Keratinocyte (primary cell): ENCODE measurements at regions not wholly inside any gene's neighbourhood (a gene's known extent, or its start where the extent isn't known, plus 50 kb on each side); places are given as distances from the start of the nearest gene placed in this dataset.

Experiments used
- DNase-seq: peaks from one replicate; pipeline ENCODE4 v3.0.0-alpha.2; 2011; ENCODE audit warnings: low read depth, missing footprints, low spot score
- FAIRE-seq: peaks from 2 replicates; lab custom pipeline; 2011; peaks lifted over from hg19 to GRCh38; lab: Jason Lieb, UNC
- H2AFZ ChIP-seq: 2 replicates; pipeline ENCODE4 v1.6.0; 2012; ENCODE audit warnings: low read length, control low read depth, inconsistent platforms; ENCODE audit not compliant: control insufficient read depth
- H3K27ac ChIP-seq: 2 replicates; pipeline ENCODE4 v1.5.1; 2011; ENCODE audit warnings: low read length; ENCODE audit not compliant: control insufficient read depth, insufficient read depth
- H3K27me3 ChIP-seq: 3 replicates; pipeline ENCODE4 v1.6.0; 2011; ENCODE audit warnings: low read length; ENCODE audit not compliant: control insufficient read depth, insufficient read depth; ENCODE audit errors: extremely low read depth
- H3K36me3 ChIP-seq, 2 experiments: 2 replicates in 1 of 2; 3 replicates in 1 of 2; pipeline ENCODE4 v1.5.1; 2011; ENCODE audit warnings: low read length in 2 of 2, mild to moderate bottlenecking in 1 of 2; ENCODE audit not compliant: control insufficient read depth in 2 of 2, insufficient read depth in 2 of 2; ENCODE audit errors: extremely low read depth in 1 of 2
- H3K4me1 ChIP-seq: 3 replicates; pipeline ENCODE4 v1.5.1; 2011; ENCODE audit warnings: low read length; ENCODE audit not compliant: control insufficient read depth, insufficient read depth; ENCODE audit errors: extremely low read depth
- H3K4me2 ChIP-seq: 3 replicates; pipeline ENCODE4 v1.6.0; 2011; ENCODE audit warnings: low read depth, low read length; ENCODE audit not compliant: control insufficient read depth, insufficient read depth; ENCODE audit errors: extremely low read depth
- H3K4me3 ChIP-seq, 3 experiments: fragments of 200-600 bp in 1 of 3; sonication (generic) in 1 of 3; 2 replicates in 2 of 3; 3 replicates in 1 of 3; pipeline ENCODE4 v1.5.1; 2011 to 2016; ENCODE audit warnings: low read length in 3 of 3, mild to moderate bottlenecking in 3 of 3, control low read depth in 2 of 3, inconsistent platforms in 1 of 3, low read depth in 1 of 3, mixed read lengths in 1 of 3, mixed run types in 1 of 3, moderate library complexity in 1 of 3; ENCODE audit not compliant: control insufficient read depth in 2 of 3, insufficient read depth in 2 of 3; ENCODE audit errors: extremely low read depth in 1 of 3
- H3K79me2 ChIP-seq: 2 replicates; pipeline ENCODE4 v1.6.0; 2012; ENCODE audit warnings: low read length; ENCODE audit not compliant: control insufficient read depth, insufficient read depth
- H3K9ac ChIP-seq: 3 replicates; pipeline ENCODE4 v1.6.0; 2011; ENCODE audit warnings: low read length; ENCODE audit not compliant: control insufficient read depth, insufficient read depth; ENCODE audit errors: extremely low read depth
- H3K9me1 ChIP-seq: 3 replicates; pipeline ENCODE4 v1.6.0; 2011; ENCODE audit warnings: low read length; ENCODE audit not compliant: control insufficient read depth, insufficient read depth; ENCODE audit errors: extremely low read depth
- H3K9me3 ChIP-seq: 2 replicates; pipeline ENCODE4 v1.5.1; 2012; ENCODE audit warnings: low read depth, low read length; ENCODE audit not compliant: control insufficient read depth
- H4K20me1 ChIP-seq: 3 replicates; pipeline ENCODE4 v1.6.0; 2011; ENCODE audit warnings: low read length; ENCODE audit not compliant: control insufficient read depth, insufficient read depth; ENCODE audit errors: extremely low read depth
- EZH2 ChIP-seq: IDR thresholded peaks from one replicate; pipeline ENCODE4 v1.6.1; 2012; ENCODE audit warnings: inconsistent platforms, mild to moderate bottlenecking, low read length, moderate library complexity
- dilution Hi-C: fragments of 300-500 bp; cut with MboI; formaldehyde crosslinking; loops from one replicate; pipeline ENCODE4 v1.7.0; 2020; ENCODE audit warnings: low sequenced_read_pairs; ENCODE audit not compliant: extremely low pct_ligation_motif_present
- TF ChIP-seq, protein P1 (sequence below), 3 experiments: IDR thresholded peaks in 1 of 3; conservative IDR thresholded peaks in 1 of 3; optimal IDR thresholded peaks in 1 of 3; 2 replicates in 2 of 3; 3 replicates in 1 of 3; pipeline versions ENCODE3 to v1.5.1; 2011; ENCODE audit warnings: low read length in 3 of 3, mild to moderate bottlenecking in 3 of 3, moderate library complexity in 2 of 3, control low read depth in 1 of 3, inconsistent platforms in 1 of 3; ENCODE audit not compliant: insufficient read depth in 2 of 3; ENCODE audit errors: extremely low read depth in 1 of 3

DNA sequence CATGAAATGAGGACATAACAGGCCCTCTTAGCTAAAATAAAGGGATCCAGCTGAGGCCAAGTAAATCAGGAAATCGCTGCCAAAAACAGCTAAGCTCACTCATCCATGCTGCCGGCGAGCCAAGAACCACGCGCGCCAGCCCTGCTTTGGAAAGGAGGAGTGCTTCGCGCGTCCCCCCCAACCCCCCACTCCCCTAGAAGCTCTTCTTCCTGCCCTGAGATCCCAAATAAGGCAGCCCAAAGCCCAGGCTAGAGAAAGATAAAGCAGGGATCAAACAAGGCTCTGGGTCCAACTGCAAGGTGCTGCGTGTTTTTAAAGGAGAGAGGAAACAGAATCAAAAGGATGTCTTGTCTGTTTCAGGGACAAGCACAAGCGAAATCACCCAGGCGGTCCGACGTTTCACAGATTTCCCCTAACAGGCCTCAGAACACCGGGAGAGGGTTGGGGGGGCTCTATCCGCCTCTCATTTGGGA lies 168.3 kb upstream of the AUTS2 start:
- H3K9me3 ChIP-seq, result no peaks in the 10 kb centered on the region
- no peaks in the 10 kb centered on the region for H3K79me2 ChIP-seq
- dilution Hi-C loops, result no loop called here
- no peak overlapping the region for H3K4me3 ChIP-seq
- no peaks in the 10 kb centered on the region for H3K36me3 ChIP-seq
- no peak overlapping the region for H2AFZ ChIP-seq
- no peaks in the 10 kb centered on the region for H3K27me3 ChIP-seq
- no peaks in the 10 kb centered on the region for H3K4me1 ChIP-seq
- H3K4me2 ChIP-seq, result no peak overlapping the region
- no peak overlapping the region for H3K9ac ChIP-seq
- H3K27ac ChIP-seq, result no peak overlapping the region
- H4K20me1 ChIP-seq, result no peaks in the 10 kb centered on the region
- DNase-seq (no peak), FAIRE-seq (no peak)
- TF ChIP-seq, protein P1, sequence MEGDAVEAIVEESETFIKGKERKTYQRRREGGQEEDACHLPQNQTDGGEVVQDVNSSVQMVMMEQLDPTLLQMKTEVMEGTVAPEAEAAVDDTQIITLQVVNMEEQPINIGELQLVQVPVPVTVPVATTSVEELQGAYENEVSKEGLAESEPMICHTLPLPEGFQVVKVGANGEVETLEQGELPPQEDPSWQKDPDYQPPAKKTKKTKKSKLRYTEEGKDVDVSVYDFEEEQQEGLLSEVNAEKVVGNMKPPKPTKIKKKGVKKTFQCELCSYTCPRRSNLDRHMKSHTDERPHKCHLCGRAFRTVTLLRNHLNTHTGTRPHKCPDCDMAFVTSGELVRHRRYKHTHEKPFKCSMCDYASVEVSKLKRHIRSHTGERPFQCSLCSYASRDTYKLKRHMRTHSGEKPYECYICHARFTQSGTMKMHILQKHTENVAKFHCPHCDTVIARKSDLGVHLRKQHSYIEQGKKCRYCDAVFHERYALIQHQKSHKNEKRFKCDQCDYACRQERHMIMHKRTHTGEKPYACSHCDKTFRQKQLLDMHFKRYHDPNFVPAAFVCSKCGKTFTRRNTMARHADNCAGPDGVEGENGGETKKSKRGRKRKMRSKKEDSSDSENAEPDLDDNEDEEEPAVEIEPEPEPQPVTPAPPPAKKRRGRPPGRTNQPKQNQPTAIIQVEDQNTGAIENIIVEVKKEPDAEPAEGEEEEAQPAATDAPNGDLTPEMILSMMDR (optimal IDR thresholded peaks at IDR 0.05 in 1 of 3, IDR thresholded peaks at IDR 0.05 in 1 of 3, conservative IDR thresholded peaks at IDR 0.05 in 1 of 3; ENCODE audit: extremely low read depth in 1 of 3, insufficient read depth in 2 of 3, low read length in 3 of 3), result no peak
- no peak for TF ChIP-seq EZH2
- no peaks in the 10 kb centered on the region for H3K9me1 ChIP-seq

DNA sequence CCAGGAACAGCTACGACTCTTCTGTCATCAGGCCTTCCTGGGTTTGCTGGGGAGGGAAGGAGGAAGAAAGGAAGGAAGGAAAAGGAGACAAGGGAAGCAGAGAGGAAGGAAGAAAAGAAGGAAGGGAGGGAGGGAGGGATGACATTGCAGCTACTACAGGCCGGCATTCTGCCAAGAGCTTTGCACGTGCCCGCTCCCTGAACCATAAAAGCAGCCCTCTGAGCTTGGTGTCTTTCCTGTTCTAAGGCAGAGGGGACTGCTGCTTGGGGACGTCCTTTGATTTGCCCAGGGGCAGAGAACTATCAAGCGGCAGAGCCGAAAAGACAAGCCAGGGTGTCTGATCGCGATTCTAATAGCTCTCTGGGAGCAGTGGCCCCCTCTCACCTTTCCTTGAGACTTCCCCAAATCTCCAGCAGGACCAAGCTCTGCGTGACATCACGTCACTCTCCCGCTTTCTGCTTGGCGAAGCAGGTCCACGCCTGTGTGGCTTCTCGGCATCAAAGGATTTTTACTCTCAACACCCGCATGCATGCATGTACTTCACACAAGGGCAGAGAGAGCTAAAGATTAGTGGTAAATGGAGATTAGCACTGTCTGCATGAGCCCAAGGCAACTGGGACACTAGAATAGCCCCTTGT lies 167.8 kb upstream of the AUTS2 start:
- Histone ChIP-seq H3K27ac (no peak overlapping the region), H3K4me3 (no peak overlapping the region), H4K20me1 (no peaks in the 10 kb centered on the region), H3K4me1 (no peaks in the 10 kb centered on the region), H3K4me2 (no peak overlapping the region), H3K27me3 (no peaks in the 10 kb centered on the region), H3K9ac (no peak overlapping the region), H3K36me3 (no peaks in the 10 kb centered on the region), H3K9me3 (no peaks in the 10 kb centered on the region), H3K79me2 (no peaks in the 10 kb centered on the region), H3K9me1 (no peaks in the 10 kb centered on the region), H2AFZ (no peak overlapping the region)
- FAIRE-seq (no peak), DNase-seq (no peak)
- dilution Hi-C loops, result no loop called here
- TF ChIP-seq, protein P1 (optimal IDR thresholded peaks at IDR 0.05 in 1 of 3, IDR thresholded peaks at IDR 0.05 in 1 of 3, conservative IDR thresholded peaks at IDR 0.05 in 1 of 3; ENCODE audit: extremely low read depth in 1 of 3, insufficient read depth in 2 of 3, low read length in 3 of 3), result no peak
- no peak for TF ChIP-seq EZH2
